Pancreas (tissue), 10 donors: ENCODE measurements at regions not wholly inside any gene's neighbourhood (a gene's known extent, or its start where the extent isn't known, plus 50 kb on each side); places are given as distances from the start of the nearest gene placed in this dataset.

ENCODE experiments used
- ATAC-seq, 4 donors: fragments of 200-7000 bp; cut with Tn5 transposase; one replicate each; pipeline versions ENCODE4 v1.8.0 to v1.9.1; 2020; ENCODE audit warnings: mild to moderate bottlenecking in 4 of 4, moderate library complexity in 4 of 4
- DNase-seq, 6 donors: peaks; one replicate each; pipeline ENCODE4 v3.0.0-alpha.2; 2020
- FAIRE-seq: peaks from 2 replicates; lab custom pipeline; 2012; peaks lifted over from hg19 to GRCh38; lab: Jason Lieb, UNC
- H3K27ac ChIP-seq, 4 donors: fragments of 200-600 bp; sonication (generic); 1 replicate in 3 of 4; 2 replicates in 1 of 4; pipeline versions ENCODE4 v1.5.0 to v1.8.0; 2020
- H3K27me3 ChIP-seq, 4 donors: fragments of 200-600 bp; one replicate each; pipeline ENCODE4 v1.8.0; 2021
- H3K36me3 ChIP-seq, 3 donors: fragments of 200-600 bp; sonication (generic) in 1 of 3; one replicate each; pipeline versions ENCODE4 v1.5.0 to v1.8.0; 2020 to 2021
- H3K4me1 ChIP-seq, 3 donors: fragments of 200-600 bp; one replicate each; pipeline ENCODE4 v1.8.0; 2021
- H3K4me3 ChIP-seq, 4 donors: fragments of 200-600 bp; sonication (generic) in 2 of 4; one replicate each; pipeline versions ENCODE4 v1.5.0 to v1.8.0; 2020 to 2021
- H3K9me3 ChIP-seq, 4 donors: fragments of 200-600 bp; one replicate each; pipeline ENCODE4 v1.8.0; 2021
- CTCF ChIP-seq, 4 donors: fragments of 200-600 bp; sonication (generic) in 3 of 4; IDR thresholded peaks; one replicate each; pipeline versions ENCODE4 v1.5.0 to v1.8.0; 2021; ENCODE audit warnings: antibody characterized with exemption in 4 of 4
- WGBS, 2 donors: extraction: QIAGEN DNeasy Blood & Tissue Kit; methylation state at CpG; one replicate each; pipeline ENCODE4 v1.1.7; 2013; 5-methylcytosine and 5-hydroxymethylcytosine counted together
- intact Hi-C, 3 donors: fragments of 100-400 bp; cut with DNase I; formaldehyde crosslinking; loops; one replicate each; pipeline versions ENCODE4 v1.11.1 to v1.14.2; 2022
- donor health status: healthy with polysubstance abuse.
- donor health status: DM: no; HTN: no; CAD: no; lungs with moderate emphysema.
- donor health status: DM: no; HTN: no; CAD: no.
- donor health status: control.
- donor health status: control.
- donor health status: Bipolar disorder and iron deficiency.
- donor health status: DM: yes; HTN: yes; CAD: no.
- donor health status: DM: no; HTN: no; CAD: no.
- donor health status: DM: no; HTN: no; CAD: no.
- donor health status: DM: yes; HTN: yes; CAD: no.

GRCh38 chr13:31853643-31854326 lies 114.5 kb downstream of the RXFP2 start:
- intact Hi-C loops = no loop called here
- no peaks in the 10 kb centered on the region for H3K9me3 ChIP-seq
- no peak overlapping the region for H3K4me3 ChIP-seq
- ATAC-seq = no peak
- H3K27ac ChIP-seq = no peak overlapping the region
- WGBS, 2 donors = 63 to 65% methylated on average over 6 of the region's 6 CpGs
- DNase-seq = no peak
- TF ChIP-seq CTCF (IDR thresholded peaks at IDR 0.05) = no peak
- H3K36me3 ChIP-seq = no peaks in the 10 kb centered on the region
- H3K27me3 ChIP-seq = no peaks in the 10 kb centered on the region
- no peaks in the 10 kb centered on the region for H3K4me1 ChIP-seq
- FAIRE-seq = no peak

GRCh38 chr13:31859571-31859970 lies 120.2 kb downstream of the RXFP2 start:
- no peak for TF ChIP-seq CTCF (IDR thresholded peaks at IDR 0.05)
- Histone ChIP-seq H3K4me1 (no peaks in the 10 kb centered on the region), H3K4me3 (no peak overlapping the region), H3K27me3 (no peaks in the 10 kb centered on the region), H3K27ac (no peak overlapping the region), H3K36me3 (no peaks in the 10 kb centered on the region), H3K9me3 (no peaks in the 10 kb centered on the region)
- no peak for DNase-seq
- intact Hi-C loops = no loop called here
- 58 to 69% methylated on average over 5 of the region's 5 CpGs for WGBS, 2 donors
- FAIRE-seq = no peak
- peak in 2 of 4 donors; percentile 47 to 66 for ATAC-seq

GRCh38 chr13:31860002-31860401 lies 120.7 kb downstream of the RXFP2 start:
- no peak for FAIRE-seq
- Histone ChIP-seq H3K36me3 (no peaks in the 10 kb centered on the region), H3K9me3 (no peaks in the 10 kb centered on the region), H3K27ac (no peak overlapping the region), H3K27me3 (no peaks in the 10 kb centered on the region), H3K4me3 (no peak overlapping the region), H3K4me1 (no peaks in the 10 kb centered on the region)
- ATAC-seq = no peak
- no peak for DNase-seq
- intact Hi-C loops = no loop called here
- 67 to 70% methylated on average over 5 of the region's 5 CpGs for WGBS, 2 donors
- no peak for TF ChIP-seq CTCF (IDR thresholded peaks at IDR 0.05)

GRCh38 chr13:31862828-31863227 lies 123.5 kb downstream of the RXFP2 start:
- H3K27ac ChIP-seq = no peak overlapping the region
- WGBS, 2 donors = 77 to 87% methylated on average over 3 of the region's 3 CpGs
- H3K36me3 ChIP-seq = no peaks in the 10 kb centered on the region
- FAIRE-seq = no peak
- intact Hi-C loops = no loop called here
- no peaks in the 10 kb centered on the region for H3K9me3 ChIP-seq
- no peaks in the 10 kb centered on the region for H3K27me3 ChIP-seq
- no peak for ATAC-seq
- H3K4me3 ChIP-seq = no peak overlapping the region
- DNase-seq = no peak
- H3K4me1 ChIP-seq = no peaks in the 10 kb centered on the region
- no peak for TF ChIP-seq CTCF (IDR thresholded peaks at IDR 0.05)

- no peak overlapping the region for H3K4me3 ChIP-seq
- H3K9me3 ChIP-seq = no peaks in the 10 kb centered on the region
- no peak for DNase-seq
- H3K27ac ChIP-seq = no peak overlapping the region
- H3K27me3 ChIP-seq = no peaks in the 10 kb centered on the region
- TF ChIP-seq CTCF (IDR thresholded peaks at IDR 0.05) = no peak
- 73 to 78% methylated on average over 2 of the region's 2 CpGs for WGBS, 2 donors
- H3K4me1 ChIP-seq = no peaks in the 10 kb centered on the region
- intact Hi-C loops = no loop called here
- ATAC-seq = no peak
- no peaks in the 10 kb centered on the region for H3K36me3 ChIP-seq
- FAIRE-seq = no peak
These were observed 125.0 kb downstream of the RXFP2 start for GRCh38 chr13:31864307-31864706.
